ENCODE measurements at regions not wholly inside any gene's neighbourhood (a gene's known extent, or its start where the extent isn't known, plus 50 kb on each side); places are given as distances from the start of the nearest gene placed in this dataset.
"Not testable (repeated sequence)": the region's sequence is repeated elsewhere in the genome, so short reads cannot be mapped to it uniquely, and the experiment has no call there.

- no peak for DNase-seq (ENCODE audit: low spot score)
These were observed 67.5 kb downstream of the UNCX start for GRCh38 chr7:1300206-1300605.

- DNase-seq (ENCODE audit: low spot score): no peak
These were observed 68.0 kb downstream of the UNCX start for GRCh38 chr7:1300636-1301035.

GRCh38 chr7:1301054-1301881, 68.6 kb downstream of the UNCX start:
- no peak for DNase-seq (ENCODE audit: low spot score)

DNA sequence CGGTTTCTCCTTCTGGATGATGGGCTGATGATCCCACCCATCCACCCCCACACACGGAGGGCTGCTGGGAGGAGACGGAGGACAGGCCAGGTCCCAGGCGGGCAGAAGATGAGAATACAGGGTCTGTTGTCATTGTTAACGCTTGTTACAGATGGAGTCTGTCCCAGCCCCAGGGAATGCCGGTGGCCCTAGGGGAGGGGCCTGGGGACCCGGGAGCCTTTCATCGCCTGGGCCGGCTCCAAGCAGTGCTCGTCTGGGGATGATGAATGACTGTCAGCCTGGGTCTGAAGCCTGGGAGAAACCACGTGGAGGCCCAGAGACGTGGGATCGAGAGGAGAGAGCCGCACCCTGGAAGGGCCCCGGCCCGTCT, 69.2 kb downstream of the UNCX start:
- no peak for DNase-seq (ENCODE audit: low spot score)

DNA sequence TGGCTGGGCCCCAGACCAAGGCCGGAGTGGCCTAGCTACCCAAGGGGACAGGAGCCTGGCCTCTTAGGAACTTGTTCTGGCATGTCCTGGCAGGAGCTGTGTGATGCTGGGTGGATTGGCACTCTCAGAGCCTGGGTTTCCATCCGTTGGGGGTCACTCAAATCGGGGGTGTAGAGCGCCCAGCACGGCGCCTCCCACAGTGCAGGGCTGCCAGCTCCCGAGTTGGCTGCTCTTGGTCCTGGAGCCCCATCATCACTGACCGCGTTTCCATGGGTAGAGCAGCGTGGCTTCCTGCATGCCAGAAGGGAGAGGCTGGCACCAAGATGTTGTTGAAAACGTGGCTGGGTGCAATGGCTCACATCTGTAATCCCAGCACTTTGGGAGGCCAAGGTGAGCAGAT, 70.3 kb downstream of the UNCX start:
- DNase-seq (ENCODE audit: low spot score): peak; percentile 9

- DNase-seq (ENCODE audit: low spot score): not testable (repeated sequence)
These were observed 71.3 kb downstream of the UNCX start for GRCh38 chr7:1304011-1304410.

- no peak for DNase-seq (ENCODE audit: low spot score)
These were observed 73.2 kb downstream of the UNCX start for GRCh38 chr7:1305873-1306272.

DNA sequence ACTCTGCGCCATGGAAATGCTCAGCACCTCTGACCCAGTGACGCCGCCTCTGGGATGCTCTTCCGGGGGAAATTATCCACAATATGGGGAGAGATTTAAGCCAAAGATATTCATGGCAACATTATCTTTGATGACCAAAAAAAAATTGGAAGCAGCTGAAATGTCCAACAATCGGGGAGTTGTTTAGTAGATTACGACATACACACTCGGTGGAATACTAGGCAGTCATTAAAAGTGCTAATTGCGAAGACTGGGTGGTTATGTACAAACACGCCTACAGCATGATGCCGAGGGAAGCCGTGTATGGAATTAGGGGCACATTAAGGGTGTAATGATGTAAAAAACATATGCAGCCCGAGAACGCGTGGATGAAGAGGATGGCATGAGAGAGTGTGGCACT, 75.2 kb downstream of the UNCX start:
- DNase-seq (ENCODE audit: low spot score): no peak

DNA sequence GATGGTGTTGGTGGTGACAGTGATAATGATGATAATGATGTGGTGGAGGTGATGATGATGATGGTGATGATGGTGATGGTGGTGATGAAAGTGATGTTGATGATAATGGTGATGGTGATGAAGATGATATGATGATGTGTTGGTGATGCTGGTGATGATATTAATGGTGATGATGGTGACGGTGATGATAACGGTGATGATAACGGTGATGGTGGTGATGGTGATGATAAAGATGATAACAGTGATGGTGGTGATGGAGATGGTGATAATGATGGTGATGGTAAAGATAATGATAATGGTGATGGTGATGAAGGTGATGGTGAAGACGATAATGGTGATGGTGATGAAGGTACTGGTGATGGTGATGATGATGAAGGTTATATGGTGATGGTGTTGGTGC, 76.6 kb downstream of the UNCX start:
- no peak for DNase-seq (ENCODE audit: low spot score)

- no peak for DNase-seq (ENCODE audit: low spot score)
These were observed 77.3 kb downstream of the UNCX start for GRCh38 chr7:1309996-1310395.

DNA sequence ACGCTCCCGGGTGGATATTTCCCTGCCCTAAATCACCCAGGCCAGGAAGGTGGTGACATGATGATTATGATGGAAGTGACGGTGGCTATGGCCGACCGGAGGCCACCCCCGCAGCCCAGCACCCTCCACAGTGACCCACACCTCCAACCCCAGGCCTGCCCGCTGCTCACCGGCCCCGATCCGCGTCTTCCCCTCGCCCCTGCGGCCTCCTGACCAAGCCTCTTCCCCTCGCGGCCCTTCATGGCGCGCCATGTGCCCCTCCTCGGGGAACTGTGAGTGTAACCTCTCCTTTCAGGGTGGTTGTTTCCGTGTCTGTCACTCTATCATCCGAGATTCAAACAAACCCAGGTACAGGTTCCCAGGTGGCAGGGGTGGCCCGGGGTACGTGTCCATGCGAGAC, 78.3 kb downstream of the UNCX start:
- DNase-seq (ENCODE audit: low spot score): no peak

GRCh38 chr7:1311406-1312135, 78.9 kb downstream of the UNCX start:
- DNase-seq (ENCODE audit: low spot score): no peak

DNA sequence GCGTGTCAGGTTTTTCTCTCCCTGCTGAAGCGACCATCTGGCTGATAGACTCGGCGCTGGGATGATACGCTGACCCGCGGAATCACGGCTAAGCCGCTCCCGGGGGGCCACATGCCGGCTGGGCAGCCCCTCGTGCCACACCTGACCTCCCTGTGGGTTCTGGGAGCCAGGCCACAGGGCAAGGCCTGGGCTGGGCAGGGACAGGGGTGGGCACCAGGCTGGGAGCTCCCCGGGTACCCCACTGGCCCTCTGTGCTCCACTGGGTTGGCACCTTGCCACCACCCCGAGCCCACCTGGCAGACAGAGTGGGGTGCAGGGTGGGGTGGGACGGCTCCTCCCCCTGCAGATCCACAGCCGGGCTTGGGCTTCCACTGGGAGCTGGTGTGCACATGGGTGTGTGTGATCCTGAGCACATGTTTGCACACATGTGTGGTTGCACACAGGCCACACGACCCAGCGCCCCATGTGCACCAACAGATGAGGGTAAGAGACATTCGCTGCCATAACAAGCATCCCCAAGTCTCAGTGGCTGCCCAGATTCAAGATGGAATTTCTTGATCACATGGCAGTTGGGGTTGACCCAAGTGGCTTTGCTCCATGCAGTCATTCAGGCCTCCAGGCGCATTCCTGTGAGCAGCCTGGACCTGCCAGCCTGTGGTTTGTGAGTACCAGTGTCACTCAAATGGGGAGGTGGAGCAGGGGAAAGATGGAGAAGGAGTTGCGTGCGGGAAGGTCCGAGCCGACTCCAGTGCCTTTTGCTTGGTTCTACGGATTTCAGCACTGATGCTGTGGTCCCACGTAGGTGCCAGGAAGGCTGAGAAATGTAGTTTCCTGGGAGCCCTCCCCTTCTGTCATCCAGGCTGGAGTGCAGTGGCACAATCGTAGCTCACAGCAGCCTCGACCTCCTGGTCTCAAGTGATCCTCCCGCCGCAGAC, 79.7 kb downstream of the UNCX start:
- no peak for DNase-seq (ENCODE audit: low spot score)

DNA sequence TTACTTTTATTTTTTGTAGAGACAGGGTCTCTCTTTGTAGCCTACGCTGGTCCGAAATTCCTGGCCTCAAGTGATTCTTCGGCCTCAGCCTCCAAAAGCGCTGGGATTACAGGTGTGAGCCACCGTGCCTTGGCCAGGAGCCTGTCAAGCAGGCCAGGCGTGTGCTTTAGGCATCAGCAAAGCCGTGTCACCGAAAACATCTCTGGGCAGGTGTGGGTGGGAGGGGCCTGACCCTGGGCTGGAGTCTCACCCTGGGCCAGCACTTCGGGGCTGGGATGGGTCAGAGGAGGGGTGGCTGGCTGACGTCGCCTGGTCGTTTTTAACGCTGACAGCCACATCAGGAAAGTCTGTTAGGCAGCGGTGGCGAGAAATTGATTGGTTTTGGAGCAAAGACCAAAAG, 80.9 kb downstream of the UNCX start:
- no peak for DNase-seq (ENCODE audit: low spot score)

DNA sequence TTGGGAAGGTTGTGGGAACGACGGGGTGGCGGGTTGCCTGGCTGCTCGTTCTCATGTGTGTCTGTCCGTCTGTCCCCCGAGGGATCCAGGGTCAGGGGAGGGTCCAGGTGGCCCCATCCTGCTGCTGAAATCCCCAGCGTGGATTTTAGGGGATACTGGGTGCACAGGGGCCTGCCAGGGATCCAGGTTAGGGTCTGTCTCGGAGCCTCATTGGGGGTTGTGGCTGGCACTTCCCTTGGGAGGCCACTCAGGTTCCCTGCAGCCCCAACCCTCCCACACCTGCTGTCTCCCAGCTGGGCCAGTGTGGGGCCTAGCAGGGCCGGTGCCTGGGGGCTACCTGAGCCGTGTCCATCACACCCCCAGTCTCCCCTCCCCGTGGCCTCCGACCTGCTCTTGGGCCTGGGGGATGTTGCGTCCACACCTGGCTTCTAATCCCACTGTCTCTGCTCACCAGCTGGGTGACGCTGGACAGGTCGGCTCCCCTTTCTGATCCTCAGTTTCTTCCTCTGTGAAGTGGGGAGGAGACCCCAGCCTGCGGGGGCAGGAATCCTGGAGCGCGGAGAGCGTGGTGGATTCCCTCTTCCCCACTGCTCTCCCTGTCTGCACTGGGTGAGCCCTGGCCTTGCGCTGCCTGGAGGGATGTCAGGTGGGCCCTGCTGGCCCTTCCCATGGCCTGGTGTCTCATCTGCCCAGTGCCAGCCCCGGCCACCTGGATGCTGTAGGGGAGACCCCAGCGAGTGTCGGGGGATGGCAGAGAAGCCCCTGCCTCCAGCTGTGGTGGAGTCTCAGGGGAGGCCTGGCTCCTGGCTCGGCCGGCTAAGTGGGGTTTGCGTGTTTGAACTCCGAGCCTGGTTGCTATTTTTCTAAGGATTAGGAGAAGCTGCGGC, 81.6 kb downstream of the UNCX start:
- DNase-seq (ENCODE audit: low spot score): no peak

- DNase-seq (ENCODE audit: low spot score): no peak
These were observed 82.3 kb downstream of the UNCX start for GRCh38 chr7:1314908-1315450.

DNA sequence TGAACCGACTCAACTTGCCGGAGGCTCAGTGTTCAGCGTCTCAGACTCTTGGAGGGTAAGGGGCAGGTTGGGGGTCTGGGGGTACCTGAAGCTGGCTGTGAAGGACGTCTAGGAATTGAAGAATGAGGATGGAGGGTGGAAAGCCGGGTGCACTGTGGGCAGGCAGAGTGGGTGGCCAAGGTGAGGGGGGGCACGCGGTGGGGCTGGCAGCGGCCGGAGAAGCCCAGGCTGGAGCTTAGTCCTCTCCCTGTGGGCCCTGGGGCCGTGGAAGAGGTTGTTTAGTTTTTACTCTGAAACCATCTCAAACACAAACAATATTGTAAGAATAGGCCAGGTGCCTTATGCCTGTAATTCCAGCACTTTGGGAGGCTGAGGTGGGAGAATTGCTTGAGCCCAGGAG, 83.4 kb downstream of the UNCX start:
- DNase-seq (ENCODE audit: low spot score): no peak

DNA sequence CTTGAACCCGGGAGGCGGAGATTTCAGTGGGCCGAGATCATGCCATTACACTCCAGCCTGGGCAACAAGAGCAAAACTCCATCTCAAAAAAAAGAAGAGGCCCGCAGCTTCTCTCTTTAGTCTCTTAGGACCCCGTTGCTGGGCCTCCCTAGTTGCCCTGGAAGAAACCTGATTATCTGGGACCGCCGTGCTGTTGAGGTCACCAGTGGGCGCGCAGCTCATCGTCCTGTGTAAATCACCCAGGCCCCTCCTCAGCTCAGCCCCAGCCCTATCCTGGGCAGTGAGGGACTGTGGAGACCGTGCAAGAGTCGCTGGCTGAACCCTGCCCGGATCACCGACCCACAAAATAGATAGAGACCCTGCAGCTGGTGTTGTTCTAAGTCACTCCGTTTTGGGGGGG, 85.0 kb downstream of the UNCX start:
- DNase-seq (ENCODE audit: low spot score): no peak

DNA sequence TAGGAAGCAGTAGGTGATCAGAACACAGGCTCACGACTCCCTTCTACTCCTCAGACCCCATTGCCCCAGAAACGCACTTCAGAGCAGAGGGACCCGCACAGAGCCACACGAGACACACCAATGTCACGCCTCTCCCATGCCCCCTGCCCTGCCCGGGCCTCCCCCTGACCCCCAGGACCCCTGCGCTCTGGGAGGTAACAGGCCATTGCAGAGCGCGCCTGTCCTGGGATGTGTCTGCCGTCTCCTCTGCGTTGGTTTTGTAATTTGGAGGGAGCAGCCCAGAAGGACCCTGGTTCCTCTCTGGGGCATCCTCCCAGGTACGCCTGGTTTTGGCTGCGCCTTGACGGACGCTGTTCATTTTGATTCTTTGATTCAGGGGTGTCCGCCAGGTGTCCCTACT, 85.4 kb downstream of the UNCX start:
- no peak for DNase-seq (ENCODE audit: low spot score)

DNA sequence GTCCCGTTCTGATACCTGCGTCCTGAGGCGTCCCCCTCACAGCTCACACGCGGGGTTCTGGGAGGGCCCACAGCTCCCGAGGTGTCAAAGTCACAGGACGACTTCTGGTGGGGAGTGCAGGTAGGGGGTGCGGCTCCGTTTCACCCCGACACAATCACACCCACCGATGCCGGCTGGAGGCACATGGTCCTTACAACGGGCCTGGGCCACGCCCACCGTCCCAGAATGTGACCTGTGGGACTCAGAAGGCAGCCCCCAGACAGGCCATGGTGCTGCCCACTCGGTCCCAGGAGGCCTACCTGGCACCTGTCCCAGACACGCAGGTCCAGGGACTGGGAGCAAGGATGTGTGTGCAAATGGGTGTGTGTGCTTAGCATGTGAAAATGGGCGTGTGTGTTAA, 86.0 kb downstream of the UNCX start:
- DNase-seq (ENCODE audit: low spot score): no peak

GRCh38 chr7:1320616-1321240, 88.1 kb downstream of the UNCX start:
- no peak for DNase-seq (ENCODE audit: low spot score)

All from A172 (cell line).